K562 (cell line): ENCODE measurements at regions not wholly inside any gene's neighbourhood (a gene's known extent, or its start where the extent isn't known, plus 50 kb on each side); places are given as distances from the start of the nearest gene placed in this dataset.
A peak's percentile ranks its signal among the peaks of the same experiment; 100 is the strongest.

ENCODE experiments used
- ATAC-seq: fragments of 200-7000 bp; cut with Tn5 transposase; 3 replicates; pipeline ENCODE4 v1.9.1; 2020; ENCODE audit warnings: moderate library complexity
- BruUV-seq: library from RNA; stranded (reverse); fragments of 400-500 nt; replicated peaks from 2 replicates; lab custom pipeline; 2021; lab: Mats Ljungman, UMichigan
- CTCF ChIA-PET: fragments of 300-600 bp; formaldehyde crosslinking; extraction: SDS; loops from one replicate; lab custom pipeline; 2021; ENCODE audit warnings: low intra/inter-chr PET ratio; lab: Yijun Ruan, JAX
- POLR2A ChIA-PET: fragments of 300-600, 350-650 bp; sonication (Branson Sonifier 250); formaldehyde crosslinking; extraction: SDS; loops from one replicate; lab custom pipeline; 2021; ENCODE audit warnings: antibody characterized with exemption, inconsistent platforms; lab: Yijun Ruan, JAX
- DNase-seq, 4 experiments: peaks; one replicate each; pipeline versions ENCODE4 v3.0.0 to v3.0.0-alpha.2; 2011 to 2018; ENCODE audit warnings: low spot score in 3 of 4, mixed read lengths in 3 of 4; ENCODE audit errors: extremely low read depth in 1 of 4
- FAIRE-seq: peaks from 2 replicates; lab custom pipeline; 2011; peaks lifted over from hg19 to GRCh38; lab: Jason Lieb, UNC
- H2AFZ ChIP-seq: 2 replicates; pipeline ENCODE4 v1.6.0; 2011; ENCODE audit warnings: low read depth, low read length, control low read depth, inconsistent platforms
- H3K27ac ChIP-seq: fragments of 200-600 bp; 3 replicates; pipeline ENCODE4 v1.8.0; 2011; ENCODE audit warnings: low read depth, mild to moderate bottlenecking, control low read depth, inconsistent platforms, low read length, moderate library complexity, mixed read lengths; ENCODE audit errors: extremely low read depth
- H3K27me3 ChIP-seq, 2 experiments: fragments of 300-600 bp in 1 of 2; 2 replicates in 1 of 2; 3 replicates in 1 of 2; pipeline versions ENCODE4 v1.6.0 to v1.8.0; 2011; ENCODE audit warnings: inconsistent platforms in 2 of 2, low read length in 2 of 2, mild to moderate bottlenecking in 1 of 2, mixed read lengths in 1 of 2, moderate library complexity in 1 of 2; ENCODE audit not compliant: control insufficient read depth in 2 of 2, insufficient read depth in 2 of 2
- H3K36me3 ChIP-seq: fragments of 300-600 bp; 3 replicates; pipeline ENCODE4 v1.8.0; 2011; ENCODE audit warnings: mild to moderate bottlenecking, low read length, inconsistent platforms; ENCODE audit not compliant: control insufficient read depth, insufficient read depth
- H3K4me1 ChIP-seq, 2 experiments: fragments of 200-600 bp in 1 of 2; replicated peaks in 1 of 2; 2 replicates in 1 of 2; 3 replicates in 1 of 2; pipeline versions ENCODE4 v1.5.1 to v1.8.0; 2011; ENCODE audit warnings: inconsistent platforms in 2 of 2, low read length in 2 of 2, mild to moderate bottlenecking in 1 of 2, mixed read lengths in 1 of 2, moderate library complexity in 1 of 2; ENCODE audit not compliant: control insufficient read depth in 2 of 2, insufficient read depth in 2 of 2
- H3K4me2 ChIP-seq: 2 replicates; pipeline ENCODE4 v1.6.1; 2011; ENCODE audit warnings: low read length, control low read depth, inconsistent platforms, mixed read lengths; ENCODE audit not compliant: insufficient read depth
- H3K4me3 ChIP-seq: fragments of 200-600 bp; sonication (generic), shearing (Covaris generic); 2 replicates; pipeline ENCODE4 v1.5.1; 2016; ENCODE audit warnings: control low read depth, inconsistent platforms
- H3K79me2 ChIP-seq: fragments of 200-600 bp; 3 replicates; pipeline ENCODE4 v1.8.0; 2011; ENCODE audit warnings: low read length, inconsistent platforms; ENCODE audit not compliant: control insufficient read depth, insufficient read depth
- H3K9ac ChIP-seq, 2 experiments: 2 replicates each; pipeline versions ENCODE4 v1.6.0 to v1.6.1; 2011; ENCODE audit warnings: low read depth in 2 of 2, low read length in 2 of 2, control low read depth in 1 of 2, inconsistent platforms in 1 of 2, mild to moderate bottlenecking in 1 of 2, mixed read lengths in 1 of 2; ENCODE audit not compliant: insufficient read depth in 1 of 2
- H3K9me1 ChIP-seq: one replicate; pipeline ENCODE4 v1.6.0; 2011; ENCODE audit warnings: inconsistent platforms, mild to moderate bottlenecking, low read length, moderate library complexity; ENCODE audit not compliant: control insufficient read depth, insufficient read depth
- H3K9me3 ChIP-seq: replicated peaks from 2 replicates; pipeline ENCODE4 v1.5.1; 2011; ENCODE audit warnings: low read depth, low read length, inconsistent platforms; ENCODE audit not compliant: control insufficient read depth, insufficient read depth
- H4K20me1 ChIP-seq: replicated peaks from 2 replicates; pipeline ENCODE4 v1.6.1; 2011; ENCODE audit warnings: low read length, inconsistent platforms, mixed read lengths; ENCODE audit not compliant: control insufficient read depth, insufficient read depth
- BRF1 ChIP-seq: IDR thresholded peaks from 3 replicates; pipeline ENCODE4 v1.6.1; 2011; ENCODE audit warnings: borderline replicate concordance, mild to moderate bottlenecking; ENCODE audit not compliant: insufficient read length; ENCODE audit errors: extremely low read depth
- C11orf30 ChIP-seq: fragments of 450-650 bp; IDR thresholded peaks from 2 replicates; pipeline ENCODE4 v1.6.1; 2016; ENCODE audit warnings: low read depth, mild to moderate bottlenecking
- LEF1 ChIP-seq: fragments of 450-650 bp; IDR thresholded peaks from 2 replicates; pipeline ENCODE4 v1.6.1; 2016; ENCODE audit warnings: mild to moderate bottlenecking
- MAFF ChIP-seq: IDR thresholded peaks from 2 replicates; pipeline ENCODE4 v1.6.1; 2012; ENCODE audit warnings: low read length, improper control_type of control experiment
- NR4A1 ChIP-seq, 2 experiments: fragments of 250-450 bp in 1 of 2; fragments of 450-650 bp in 1 of 2; sonication (Bioruptor Pico) in 1 of 2; IDR thresholded peaks; 2 replicates each; pipeline versions ENCODE4 v1.4.0 to v1.6.1; 2016 to 2020; ENCODE audit warnings: mild to moderate bottlenecking in 2 of 2, missing compliant biosample characterization in 1 of 2, missing genetic modification characterization in 1 of 2, moderate library complexity in 1 of 2
- STAT5B ChIP-seq: fragments of 250-450 bp; sonication (Bioruptor Pico); IDR thresholded peaks from 2 replicates; pipeline ENCODE4 v1.8.0; 2021; ENCODE audit warnings: mild to moderate bottlenecking, inconsistent platforms
- ZNF316 ChIP-seq: fragments of 450-650 bp; IDR thresholded peaks from 2 replicates; pipeline ENCODE4 v1.6.1; 2016
- WGBS: fragments of 100-300 bp; shearing (Covaris generic); methylation state at CpG from one replicate; pipeline ENCODE4 v1.1.6; 2016; ENCODE audit warnings: low coverage, mixed read lengths; ENCODE audit not compliant: insufficient coverage; ENCODE audit errors: missing lambda C conversion rate; 5-methylcytosine and 5-hydroxymethylcytosine counted together
- in situ Hi-C: fragments of 300-500 bp; cut with MboI; formaldehyde crosslinking; loops from 4 replicates; pipeline ENCODE4 v1.15.0; 2018; ENCODE audit warnings: inconsistent platforms, mixed read lengths
- intact Hi-C: fragments of 100-400 bp; cut with micrococcal nuclease; formaldehyde crosslinking; loops from 2 replicates; pipeline ENCODE4 v1.14.2; 2022

- Histone ChIP-seq H3K9me3 (no peaks in the 10 kb centered on the region), H3K9me1 (no peaks in the 10 kb centered on the region), H2AFZ (no peak overlapping the region), H3K79me2 (no peaks in the 10 kb centered on the region), H3K27ac (no peak overlapping the region), H3K36me3 (no peaks in the 10 kb centered on the region), H3K27me3 (no peaks in the 10 kb centered on the region), H3K9ac (no peak overlapping the region), H4K20me1 (no peaks in the 10 kb centered on the region), H3K4me3 (no peak overlapping the region), H3K4me1 (no peaks in the 10 kb centered on the region), H3K4me2 (no peak overlapping the region)
- peak in 2 of 4 experiments; percentile 3 for DNase-seq
- in situ Hi-C loops = no loop called here
- no TSS peak for BruUV-seq
- CTCF ChIA-PET = no interaction called here
- intact Hi-C loops = no loop called here
- WGBS = 4% methylated on average over 3 of the region's 3 CpGs
- POLR2A ChIA-PET = no interaction called here
- TF ChIP-seq C11orf30 (0 out of 2 replicates have a peak, but pooled peaks have one; percentile 16), MAFF (0 out of 2 replicates have a peak, but pooled peaks have one; percentile 9), ZNF316 (peak; percentile 41), LEF1 (no peak)
- FAIRE-seq = no peak
- no peak for ATAC-seq
Observed at GRCh38 chr4:117700111-117700892, 334.0 kb upstream of the NDST3 start.

- H3K9me1 ChIP-seq = no peaks in the 10 kb centered on the region
- ATAC-seq (no peak), FAIRE-seq (no peak), DNase-seq (no peak)
- no peak overlapping the region for H3K9ac ChIP-seq
- H2AFZ ChIP-seq = no peak overlapping the region
- intact Hi-C loops (no loop called here), in situ Hi-C loops (no loop called here)
- no peaks in the 10 kb centered on the region for H3K36me3 ChIP-seq
- no peaks in the 10 kb centered on the region for H3K4me1 ChIP-seq
- CTCF ChIA-PET = no interaction called here
- TF ChIP-seq NR4A1 (CRISPR knock-in tag; IDR thresholded peaks at IDR 0.05) = no peak
- no peak for TF ChIP-seq NR4A1 (tag; IDR thresholded peaks at IDR 0.05)
- no peak for TF ChIP-seq BRF1
- TF ChIP-seq STAT5B = no peak
- no TSS peak for BruUV-seq
- 0% methylated on average over 3 of the region's 3 CpGs for WGBS
- no peak overlapping the region for H3K4me3 ChIP-seq
- H4K20me1 ChIP-seq = no peaks in the 10 kb centered on the region
- no peaks in the 10 kb centered on the region; the same call in 1 of the 2 replicates for H3K9me3 ChIP-seq
- H3K27me3 ChIP-seq = no peaks in the 10 kb centered on the region
- H3K79me2 ChIP-seq = no peaks in the 10 kb centered on the region
- no peak overlapping the region for H3K27ac ChIP-seq
- POLR2A ChIA-PET = no interaction called here
- H3K4me2 ChIP-seq = no peak overlapping the region
Observed at GRCh38 chr4:117702353-117702752, 331.9 kb upstream of the NDST3 start.
